WTC11 (cell line): ENCODE measurements at regions not wholly inside any gene's neighbourhood (a gene's known extent, or its start where the extent isn't known, plus 50 kb on each side); places are given as distances from the start of the nearest gene placed in this dataset.

Experiments
- MXD4 ChIP-seq: fragments of 250-450 bp; sonication (Bioruptor Pico); IDR thresholded peaks from 2 replicates; pipeline ENCODE4 v1.8.0; 2021; ENCODE audit warnings: mild to moderate bottlenecking, moderate library complexity, borderline replicate concordance
- SP1 ChIP-seq: sonication (generic); formaldehyde crosslinking; conservative IDR thresholded peaks from 2 replicates; pipeline ENCODE4 v1.8.1; 2022; ENCODE audit warnings: missing genetic modification reagents
- ZNF512 ChIP-seq: sonication (generic); formaldehyde crosslinking; IDR thresholded peaks from 2 replicates; pipeline ENCODE4 v1.8.1; 2022; ENCODE audit warnings: missing genetic modification reagents, borderline replicate concordance

GRCh38 chr9:90449213-90449925 is 193.3 kb downstream of the DIRAS2 start:
- TF ChIP-seq SP1 (CRISPR knock-in tag) (no peak), ZNF512 (no peak), MXD4 (CRISPR knock-in tag) (no peak)
